ENCODE measurements at regions not wholly inside any gene's neighbourhood (a gene's known extent, or its start where the extent isn't known, plus 50 kb on each side); places are given as distances from the start of the nearest gene placed in this dataset.

- TF ChIP-seq CTCF (IDR thresholded peaks at IDR 0.05; ENCODE audit: poor library complexity, severe bottlenecking) (no peak), SMC3 (conservative IDR thresholded peaks at IDR 0.05; ENCODE audit: poor library complexity) (no peak), EP300 (conservative IDR thresholded peaks at IDR 0.05; ENCODE audit: poor library complexity, severe bottlenecking) (no peak), POLR2AphosphoS5 (IDR thresholded peaks at IDR 0.05) (no peak), EZH2 (IDR thresholded peaks at IDR 0.05; ENCODE audit: borderline replicate concordance, insufficient read depth, low read length, poor library complexity, severe bottlenecking) (no peak), TAF1 (IDR thresholded peaks at IDR 0.05; ENCODE audit: low read depth) (no peak)
- TF ChIP-seq, protein P1, sequence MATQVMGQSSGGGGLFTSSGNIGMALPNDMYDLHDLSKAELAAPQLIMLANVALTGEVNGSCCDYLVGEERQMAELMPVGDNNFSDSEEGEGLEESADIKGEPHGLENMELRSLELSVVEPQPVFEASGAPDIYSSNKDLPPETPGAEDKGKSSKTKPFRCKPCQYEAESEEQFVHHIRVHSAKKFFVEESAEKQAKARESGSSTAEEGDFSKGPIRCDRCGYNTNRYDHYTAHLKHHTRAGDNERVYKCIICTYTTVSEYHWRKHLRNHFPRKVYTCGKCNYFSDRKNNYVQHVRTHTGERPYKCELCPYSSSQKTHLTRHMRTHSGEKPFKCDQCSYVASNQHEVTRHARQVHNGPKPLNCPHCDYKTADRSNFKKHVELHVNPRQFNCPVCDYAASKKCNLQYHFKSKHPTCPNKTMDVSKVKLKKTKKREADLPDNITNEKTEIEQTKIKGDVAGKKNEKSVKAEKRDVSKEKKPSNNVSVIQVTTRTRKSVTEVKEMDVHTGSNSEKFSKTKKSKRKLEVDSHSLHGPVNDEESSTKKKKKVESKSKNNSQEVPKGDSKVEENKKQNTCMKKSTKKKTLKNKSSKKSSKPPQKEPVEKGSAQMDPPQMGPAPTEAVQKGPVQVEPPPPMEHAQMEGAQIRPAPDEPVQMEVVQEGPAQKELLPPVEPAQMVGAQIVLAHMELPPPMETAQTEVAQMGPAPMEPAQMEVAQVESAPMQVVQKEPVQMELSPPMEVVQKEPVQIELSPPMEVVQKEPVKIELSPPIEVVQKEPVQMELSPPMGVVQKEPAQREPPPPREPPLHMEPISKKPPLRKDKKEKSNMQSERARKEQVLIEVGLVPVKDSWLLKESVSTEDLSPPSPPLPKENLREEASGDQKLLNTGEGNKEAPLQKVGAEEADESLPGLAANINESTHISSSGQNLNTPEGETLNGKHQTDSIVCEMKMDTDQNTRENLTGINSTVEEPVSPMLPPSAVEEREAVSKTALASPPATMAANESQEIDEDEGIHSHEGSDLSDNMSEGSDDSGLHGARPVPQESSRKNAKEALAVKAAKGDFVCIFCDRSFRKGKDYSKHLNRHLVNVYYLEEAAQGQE (IDR thresholded peaks at IDR 0.05; ENCODE audit: borderline replicate concordance) = no peak
Observed at GRCh38 chr13:73857106-73857505, 277.1 kb downstream of the KLF12 start.

Measured in neural cell (in vitro differentiated cells).